ENCODE measurements at regions not wholly inside any gene's neighbourhood (a gene's known extent, or its start where the extent isn't known, plus 50 kb on each side); places are given as distances from the start of the nearest gene placed in this dataset.

- FAIRE-seq: no peak
- DNase-seq (ENCODE audit: insufficient read length, low spot score): no peak
These were observed 255.6 kb downstream of the DCDC2C start for GRCh38 chr2:3958969-3959368.

- FAIRE-seq: no peak
- peak; percentile 28 for DNase-seq (ENCODE audit: insufficient read length, low spot score)
These were observed 256.0 kb downstream of the DCDC2C start for GRCh38 chr2:3959372-3959771.

GRCh38 chr2:3960106-3960505, 256.7 kb downstream of the DCDC2C start:
- no peak for FAIRE-seq
- no peak for DNase-seq (ENCODE audit: insufficient read length, low spot score)

GRCh38 chr2:3962719-3963118, 259.3 kb downstream of the DCDC2C start:
- no peak for FAIRE-seq

GRCh38 chr2:3965211-3965610, 261.8 kb downstream of the DCDC2C start:
- no peak for DNase-seq (ENCODE audit: insufficient read length, low spot score)
- FAIRE-seq: no peak

More at GRCh38 chr2:3962719-3963118, 259.3 kb downstream of the DCDC2C start:
- no peak for DNase-seq (ENCODE audit: insufficient read length, low spot score)

GRCh38 chr2:3965953-3966352, 262.6 kb downstream of the DCDC2C start:
- DNase-seq (ENCODE audit: insufficient read length, low spot score) (no peak), FAIRE-seq (no peak)

- no peak for FAIRE-seq
- no peak for DNase-seq (ENCODE audit: insufficient read length, low spot score)
These were observed 263.1 kb downstream of the DCDC2C start for GRCh38 chr2:3966470-3966869.

GRCh38 chr2:3968736-3969135, 265.4 kb downstream of the DCDC2C start:
- FAIRE-seq (no peak), DNase-seq (ENCODE audit: insufficient read length, low spot score) (no peak)

- DNase-seq (ENCODE audit: insufficient read length, low spot score) (no peak), FAIRE-seq (no peak)
These were observed 267.6 kb downstream of the DCDC2C start for GRCh38 chr2:3970791-3971651.

GRCh38 chr2:3971652-3972192, 268.3 kb downstream of the DCDC2C start:
- FAIRE-seq (peak; percentile 100), DNase-seq (ENCODE audit: insufficient read length, low spot score) (no peak)

- FAIRE-seq (peak; percentile 82), DNase-seq (ENCODE audit: insufficient read length, low spot score) (no peak)
These were observed 269.0 kb downstream of the DCDC2C start for GRCh38 chr2:3972377-3972776.

- FAIRE-seq: no peak
- no peak for DNase-seq (ENCODE audit: insufficient read length, low spot score)
These were observed 271.4 kb downstream of the DCDC2C start for GRCh38 chr2:3974765-3975164.

- DNase-seq (ENCODE audit: insufficient read length, low spot score) (no peak), FAIRE-seq (no peak)
These were observed 278.1 kb downstream of the DCDC2C start for GRCh38 chr2:3981446-3981987.

GRCh38 chr2:3982160-3982559, 278.8 kb downstream of the DCDC2C start:
- no peak for DNase-seq (ENCODE audit: insufficient read length, low spot score)
- no peak for FAIRE-seq

GRCh38 chr2:3986063-3986462, 282.7 kb downstream of the DCDC2C start:
- DNase-seq (ENCODE audit: insufficient read length, low spot score) (no peak), FAIRE-seq (no peak)

- no peak for FAIRE-seq
- DNase-seq (ENCODE audit: insufficient read length, low spot score): no peak
These were observed 283.3 kb downstream of the DCDC2C start for GRCh38 chr2:3986530-3987258.

GRCh38 chr2:4002841-4003403, 299.5 kb downstream of the DCDC2C start:
- FAIRE-seq (peak; percentile 87), DNase-seq (ENCODE audit: insufficient read length, low spot score) (no peak)

- FAIRE-seq: no peak
- DNase-seq (ENCODE audit: insufficient read length, low spot score): no peak
These were observed 308.8 kb downstream of the DCDC2C start for GRCh38 chr2:4012197-4012596.

GRCh38 chr2:4018535-4018934, 315.2 kb downstream of the DCDC2C start:
- FAIRE-seq (no peak), DNase-seq (ENCODE audit: insufficient read length, low spot score) (no peak)

GRCh38 chr2:4020153-4020552, 316.8 kb downstream of the DCDC2C start:
- no peak for DNase-seq (ENCODE audit: insufficient read length, low spot score)

GRCh38 chr2:4020649-4021048, 317.3 kb downstream of the DCDC2C start:
- DNase-seq (ENCODE audit: insufficient read length, low spot score) (no peak), FAIRE-seq (no peak)

More at GRCh38 chr2:4020153-4020552, 316.8 kb downstream of the DCDC2C start:
- FAIRE-seq: peak; percentile 44
